Thymus (tissue), 11 donors: ENCODE measurements at regions not wholly inside any gene's neighbourhood (a gene's known extent, or its start where the extent isn't known, plus 50 kb on each side); places are given as distances from the start of the nearest gene placed in this dataset.

Experiments used
- DNase-seq, 9 donors: peaks; one replicate each; pipeline ENCODE4 v3.0.0-alpha.2; 2013; ENCODE audit warnings: low spot score in 9 of 9, low read depth in 6 of 9, missing footprints in 1 of 9
- H3K27ac ChIP-seq, 2 donors: one replicate each; pipeline ENCODE4 v1.5.1; 2013; ENCODE audit warnings: control low read depth in 1 of 2, low read depth in 1 of 2, low read length in 1 of 2, mild to moderate bottlenecking in 1 of 2, moderate library complexity in 1 of 2
- H3K27me3 ChIP-seq, 2 donors: one replicate each; pipeline ENCODE4 v1.5.1; 2013; ENCODE audit warnings: low read length in 1 of 2; ENCODE audit not compliant: control insufficient read depth in 2 of 2, insufficient read depth in 1 of 2
- H3K36me3 ChIP-seq, 2 donors: one replicate each; pipeline ENCODE4 v1.5.1; 2013; ENCODE audit warnings: low read length in 1 of 2, mild to moderate bottlenecking in 1 of 2, moderate library complexity in 1 of 2; ENCODE audit not compliant: control insufficient read depth in 2 of 2, insufficient read depth in 2 of 2
- H3K4me1 ChIP-seq, 2 donors: one replicate each; pipeline ENCODE4 v1.5.1; 2013; ENCODE audit warnings: low read length in 2 of 2; ENCODE audit not compliant: control insufficient read depth in 2 of 2, insufficient read depth in 2 of 2
- H3K4me3 ChIP-seq, 2 donors: one replicate each; pipeline ENCODE4 v1.5.1; 2013; ENCODE audit warnings: low read length in 2 of 2, control low read depth in 1 of 2, mild to moderate bottlenecking in 1 of 2
- H3K9me3 ChIP-seq, 2 donors: one replicate each; pipeline ENCODE4 v1.5.1; 2013; ENCODE audit warnings: low read length in 1 of 2, mild to moderate bottlenecking in 1 of 2; ENCODE audit not compliant: control insufficient read depth in 2 of 2, insufficient read depth in 1 of 2
- WGBS: extraction: QIAGEN DNeasy Blood & Tissue Kit; methylation state at CpG from one replicate; pipeline ENCODE4 v1.1.7; 2013; 5-methylcytosine and 5-hydroxymethylcytosine counted together
- donor health status: healthy.

DNA sequence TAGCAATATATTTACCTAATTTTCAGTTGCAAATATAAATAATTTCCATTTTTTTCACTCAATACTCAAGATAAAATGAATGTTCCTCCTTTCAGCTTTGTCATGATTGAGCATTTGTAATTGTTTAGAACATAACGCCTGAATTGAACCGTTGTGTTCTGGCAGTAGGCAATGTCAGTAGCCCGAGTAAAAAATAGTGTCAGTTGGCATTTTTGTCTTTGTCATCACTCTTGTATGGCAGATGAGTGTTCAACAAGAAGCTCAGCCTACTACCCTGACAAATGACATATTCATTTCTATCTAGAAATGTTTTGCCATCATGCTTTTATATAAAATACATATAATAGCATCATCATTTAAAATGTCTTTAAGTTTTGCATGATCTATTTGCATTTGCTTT is 691.4 kb upstream of the NCAM2 start:
- no peaks in the 10 kb centered on the region for H3K4me1 ChIP-seq
- WGBS: 95% methylated on average over 3 of the region's 3 CpGs
- no peak for DNase-seq
- no peaks in the 10 kb centered on the region for H3K36me3 ChIP-seq
- no peaks in the 10 kb centered on the region for H3K9me3 ChIP-seq
- H3K27ac ChIP-seq: no peak overlapping the region
- H3K27me3 ChIP-seq: no peaks in the 10 kb centered on the region
- no peak overlapping the region for H3K4me3 ChIP-seq

DNA sequence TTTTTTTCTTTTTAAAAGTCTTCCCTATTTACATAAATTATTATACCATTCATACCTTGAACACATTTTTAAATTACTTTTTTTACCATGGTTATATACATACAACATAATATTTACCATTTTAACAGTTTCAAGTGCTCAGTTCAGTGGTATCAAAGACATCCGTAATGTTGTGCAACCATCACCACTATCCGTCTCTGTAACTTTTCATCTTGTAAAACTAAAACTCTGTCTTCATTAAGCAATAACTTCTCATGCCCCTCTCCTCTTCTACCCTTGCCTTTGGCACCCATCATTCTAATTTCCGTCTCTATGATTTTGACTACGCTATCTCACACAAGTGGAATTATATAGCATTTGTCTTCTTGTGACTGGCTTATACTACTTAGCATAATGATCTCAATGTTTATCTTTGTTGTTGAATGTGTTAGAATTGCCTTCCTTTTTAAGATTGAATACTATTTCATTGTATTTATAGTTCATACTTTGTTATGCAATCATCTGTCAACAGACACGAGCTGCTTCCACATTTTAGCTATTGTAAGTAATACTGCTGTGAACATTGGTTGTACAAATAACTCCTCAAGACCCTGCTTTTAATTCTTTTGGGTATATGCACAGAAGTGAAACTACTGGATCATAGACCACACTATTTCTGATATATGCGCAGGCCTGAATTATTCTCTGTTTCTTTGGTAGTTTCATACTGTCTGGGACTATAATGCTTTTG is 689.5 kb upstream of the NCAM2 start:
- WGBS: 94% methylated on average over 6 of the region's 6 CpGs
- H3K9me3 ChIP-seq: no peaks in the 10 kb centered on the region
- no peak for DNase-seq
- no peak overlapping the region for H3K27ac ChIP-seq
- H3K4me1 ChIP-seq: no peaks in the 10 kb centered on the region
- no peaks in the 10 kb centered on the region for H3K36me3 ChIP-seq
- H3K4me3 ChIP-seq: no peak overlapping the region
- H3K27me3 ChIP-seq: no peaks in the 10 kb centered on the region

DNA sequence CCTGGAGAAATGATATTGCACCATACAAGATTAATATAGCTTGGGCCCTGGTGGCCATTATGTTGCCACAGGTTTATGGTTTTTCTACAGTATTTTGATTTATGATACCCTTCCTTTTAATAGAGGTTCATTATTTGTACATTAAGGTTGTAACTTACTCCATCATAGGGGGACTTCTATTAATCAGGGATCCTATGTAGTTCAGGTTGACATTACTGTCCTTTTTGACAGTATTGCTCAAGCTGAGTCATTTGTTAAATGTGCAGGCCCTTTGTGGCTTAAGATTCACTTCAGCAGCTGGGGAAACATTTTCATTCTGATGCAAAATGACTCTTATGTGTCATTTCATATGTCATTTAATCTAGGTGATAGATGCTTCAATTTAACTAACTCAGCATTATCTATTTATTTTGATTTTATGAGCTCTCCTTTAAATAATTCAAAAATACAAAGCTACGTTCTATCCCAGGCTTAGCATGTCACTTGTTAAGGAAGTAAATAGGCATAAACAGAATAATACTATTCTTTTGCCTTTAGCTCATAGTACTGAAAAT is 686.9 kb upstream of the NCAM2 start:
- 94% methylated on average over 1 of the region's 1 CpG for WGBS
- Histone ChIP-seq H3K4me3 (no peak overlapping the region), H3K9me3 (no peaks in the 10 kb centered on the region), H3K4me1 (no peaks in the 10 kb centered on the region), H3K27me3 (no peaks in the 10 kb centered on the region), H3K36me3 (no peaks in the 10 kb centered on the region), H3K27ac (no peak overlapping the region)
- DNase-seq: no peak

DNA sequence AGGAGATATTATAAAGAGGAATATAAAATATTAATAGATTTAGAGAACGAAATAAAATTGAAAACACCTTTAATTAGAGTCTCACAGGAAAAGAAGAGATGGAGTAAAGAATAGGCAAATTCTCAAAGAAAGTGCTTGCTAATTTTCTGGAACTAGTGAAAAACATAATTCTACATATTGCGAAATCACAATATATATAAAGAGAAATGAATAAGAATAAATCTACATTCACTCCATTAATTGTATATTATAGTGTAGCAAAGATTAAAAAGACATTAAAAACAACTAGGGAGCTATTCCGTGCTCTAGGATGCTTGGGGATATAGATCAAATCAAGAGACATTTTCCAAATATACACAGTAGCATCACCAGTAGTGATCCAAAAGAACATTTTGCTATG is 685.2 kb upstream of the NCAM2 start:
- Histone ChIP-seq H3K9me3 (no peaks in the 10 kb centered on the region), H3K4me3 (no peak overlapping the region), H3K36me3 (no peaks in the 10 kb centered on the region), H3K4me1 (no peaks in the 10 kb centered on the region), H3K27me3 (no peaks in the 10 kb centered on the region), H3K27ac (no peak overlapping the region)
- no peak for DNase-seq
- 91% methylated on average over 3 of the region's 3 CpGs for WGBS

DNA sequence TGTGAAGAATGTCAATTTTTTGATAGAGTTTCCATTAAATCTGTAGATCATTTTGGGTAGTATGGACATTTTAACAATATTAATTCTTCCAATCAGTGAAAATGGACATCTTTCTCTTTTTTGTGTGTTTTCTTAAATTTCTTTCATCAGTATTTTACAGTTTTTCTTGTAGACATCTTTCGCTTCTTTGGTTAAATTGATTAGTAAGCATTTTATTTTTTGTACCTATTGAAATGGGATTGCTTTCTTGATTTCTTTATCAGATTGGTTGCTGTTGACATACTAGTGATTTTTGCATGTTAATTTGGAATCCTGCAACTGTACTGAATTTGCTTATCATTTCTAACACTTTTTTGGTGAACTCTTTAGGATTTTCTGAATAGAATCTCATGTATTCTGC is 683.2 kb upstream of the NCAM2 start:
- no peak for DNase-seq
- no peak overlapping the region for H3K4me3 ChIP-seq
- H3K4me1 ChIP-seq: no peaks in the 10 kb centered on the region
- H3K9me3 ChIP-seq: no peaks in the 10 kb centered on the region
- no peak overlapping the region for H3K27ac ChIP-seq
- H3K27me3 ChIP-seq: no peaks in the 10 kb centered on the region
- 96% methylated on average over 1 of the region's 1 CpG for WGBS
- no peaks in the 10 kb centered on the region for H3K36me3 ChIP-seq

DNA sequence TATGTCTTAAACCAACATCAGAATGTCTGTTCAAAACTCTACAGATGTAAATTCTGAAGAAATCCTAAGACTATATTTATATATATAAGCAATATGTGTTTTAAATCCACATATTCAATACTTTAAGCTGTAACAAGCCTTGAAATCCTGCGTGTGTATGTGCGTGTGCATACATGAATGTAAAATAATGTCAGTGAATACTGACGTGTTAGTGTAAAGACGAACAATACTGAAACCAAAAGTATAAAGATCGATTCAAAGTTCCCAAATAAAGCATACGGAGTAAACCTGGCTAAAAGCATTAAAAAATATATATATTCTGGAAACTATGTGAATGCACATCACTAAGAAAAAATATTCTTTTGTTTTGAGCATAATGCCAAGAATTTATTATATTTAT is 668.6 kb upstream of the NCAM2 start:
- DNase-seq: no peak
- Histone ChIP-seq H3K36me3 (no peaks in the 10 kb centered on the region), H3K9me3 (no peaks in the 10 kb centered on the region), H3K4me1 (no peaks in the 10 kb centered on the region), H3K27ac (no peak overlapping the region), H3K27me3 (no peaks in the 10 kb centered on the region), H3K4me3 (no peak overlapping the region)
- 96% methylated on average over 6 of the region's 6 CpGs for WGBS

DNA sequence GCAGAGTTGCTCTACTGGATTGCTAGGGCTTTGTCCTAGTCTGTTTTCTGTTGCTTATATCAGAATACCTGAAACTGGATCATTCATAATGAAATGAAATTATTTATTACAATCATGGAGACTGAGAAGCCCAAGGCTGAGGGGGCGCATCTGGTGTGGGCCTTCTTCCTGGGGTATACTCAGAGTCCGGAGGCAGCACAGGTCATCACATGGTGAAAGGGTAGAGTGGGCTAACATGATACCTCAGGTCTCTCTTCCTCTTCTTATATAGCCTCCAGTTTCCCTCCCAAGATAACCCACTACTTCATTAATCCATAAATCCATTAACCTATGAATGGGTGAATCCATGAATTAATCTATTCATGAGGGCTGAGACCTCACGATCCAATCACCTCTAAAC is 667.6 kb upstream of the NCAM2 start:
- H3K36me3 ChIP-seq: no peaks in the 10 kb centered on the region
- no peak overlapping the region for H3K27ac ChIP-seq
- no peaks in the 10 kb centered on the region for H3K9me3 ChIP-seq
- H3K4me3 ChIP-seq: no peak overlapping the region
- WGBS: 96% methylated on average over 3 of the region's 3 CpGs
- no peaks in the 10 kb centered on the region for H3K4me1 ChIP-seq
- no peak for DNase-seq
- H3K27me3 ChIP-seq: no peaks in the 10 kb centered on the region

DNA sequence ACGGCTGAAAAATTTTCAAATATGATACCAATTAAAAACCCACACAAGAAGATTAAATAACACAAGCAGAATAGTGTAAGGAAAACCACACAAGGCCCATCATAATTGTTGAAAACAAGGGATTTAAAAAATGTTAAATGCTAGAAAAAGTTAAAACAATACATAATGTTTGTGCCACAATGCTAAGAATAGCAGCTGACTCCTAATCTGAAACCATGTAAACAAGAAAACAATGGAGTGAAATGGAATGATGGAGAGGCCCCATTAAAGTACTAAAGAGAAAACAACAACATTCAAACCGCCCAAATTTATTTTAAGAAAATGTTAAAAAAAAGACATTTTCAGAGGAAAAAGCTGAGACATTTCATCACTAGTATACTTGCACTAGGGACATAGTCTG is 663.6 kb upstream of the NCAM2 start:
- Histone ChIP-seq H3K27ac (no peak overlapping the region), H3K9me3 (no peaks in the 10 kb centered on the region), H3K4me1 (no peaks in the 10 kb centered on the region), H3K4me3 (no peak overlapping the region), H3K36me3 (no peaks in the 10 kb centered on the region), H3K27me3 (no peaks in the 10 kb centered on the region)
- no peak for DNase-seq
- WGBS: 96% methylated on average over 2 of the region's 2 CpGs

DNA sequence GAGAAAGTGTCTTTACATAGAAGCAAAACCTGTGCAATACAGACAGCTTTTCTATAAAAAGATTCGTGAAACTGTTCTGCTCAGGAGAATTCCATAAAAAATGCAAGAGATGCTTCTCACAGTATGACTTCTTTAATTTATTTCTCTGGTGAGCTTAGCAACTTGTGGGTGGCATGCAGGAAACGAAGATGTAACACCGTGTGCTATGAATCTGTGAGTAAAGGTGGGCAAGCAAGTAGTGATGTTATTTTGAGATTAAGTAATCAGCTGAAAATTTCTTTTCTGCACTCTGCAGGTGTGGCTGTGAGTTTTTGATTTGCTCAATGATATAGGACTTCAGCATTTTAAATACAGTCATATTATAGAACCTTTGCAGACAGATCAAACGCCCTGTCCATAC is 656.8 kb upstream of the NCAM2 start:
- Histone ChIP-seq H3K9me3 (no peaks in the 10 kb centered on the region), H3K27me3 (no peaks in the 10 kb centered on the region), H3K27ac (no peak overlapping the region), H3K36me3 (no peaks in the 10 kb centered on the region), H3K4me1 (no peaks in the 10 kb centered on the region), H3K4me3 (no peak overlapping the region)
- no peak for DNase-seq
- 91% methylated on average over 4 of the region's 4 CpGs for WGBS
